Activated CD8-positive, alpha-beta T cell treated with anti-CD3 and anti-CD28 coated beads, Interleukin-2, amount 10 ng/mL, durations not matched to agents 7 days and 5 days (primary cell): ENCODE measurements at regions not wholly inside any gene's neighbourhood (a gene's known extent, or its start where the extent isn't known, plus 50 kb on each side); places are given as distances from the start of the nearest gene placed in this dataset.
"Not testable (repeated sequence)": the region's sequence is repeated elsewhere in the genome, so short reads cannot be mapped to it uniquely, and the experiment has no call there.

Experiments used
- ATAC-seq: fragments of 150-1000 bp; cut with Tn5 transposase; one replicate; pipeline ENCODE4 v1.10.0; 2021; ENCODE audit warnings: moderate library complexity
- CTCF ChIA-PET: fragments of 350-600 bp; sonication (Branson Sonifier 250); formaldehyde crosslinking; loops from one replicate; lab custom pipeline; 2021; ENCODE audit warnings: antibody characterized with exemption; lab: Charles Lee
- POLR2A ChIA-PET: fragments of 350-600 bp; sonication (Branson Sonifier 250); formaldehyde crosslinking; loops from one replicate; lab custom pipeline; 2021; ENCODE audit warnings: antibody characterized with exemption; lab: Charles Lee
- DNase-seq: peaks from one replicate; pipeline ENCODE4 v3.0.0-alpha.2; 2020
- H3K27ac Mint-ChIP-seq: one replicate; pipeline ENCODE4 v1.8.0; 2021; ENCODE audit warnings: mild to moderate bottlenecking, mixed read lengths
- H3K27me3 Mint-ChIP-seq: one replicate; pipeline ENCODE4 v1.8.0; 2021; ENCODE audit warnings: low read depth, mixed read lengths
- H3K36me3 Mint-ChIP-seq: one replicate; pipeline ENCODE4 v1.8.0; 2021; ENCODE audit warnings: low read depth, mixed read lengths
- H3K4me1 Mint-ChIP-seq: one replicate; pipeline ENCODE4 v1.8.0; 2021; ENCODE audit warnings: low read depth, mixed read lengths
- H3K4me3 Mint-ChIP-seq: one replicate; pipeline ENCODE4 v1.8.0; 2021; ENCODE audit warnings: mild to moderate bottlenecking, mixed read lengths
- H3K9me3 Mint-ChIP-seq: one replicate; pipeline ENCODE4 v1.8.0; 2022; ENCODE audit warnings: mixed read lengths; ENCODE audit not compliant: insufficient read depth

- Mint-ChIP-seq H3K9me3 (no peaks in the 10 kb centered on the region), H3K36me3 (no peaks in the 10 kb centered on the region), H3K27ac (no peak overlapping the region), H3K27me3 (no peaks in the 10 kb centered on the region), H3K4me1 (no peaks in the 10 kb centered on the region), H3K4me3 (no peak overlapping the region)
- ATAC-seq (no peak), DNase-seq (no peak)
- ChIA-PET CTCF (no interaction called here), POLR2A (no interaction called here)
Observed at GRCh38 chr1:98119796-98120195, 199.0 kb upstream of the DPYD start.

DNA sequence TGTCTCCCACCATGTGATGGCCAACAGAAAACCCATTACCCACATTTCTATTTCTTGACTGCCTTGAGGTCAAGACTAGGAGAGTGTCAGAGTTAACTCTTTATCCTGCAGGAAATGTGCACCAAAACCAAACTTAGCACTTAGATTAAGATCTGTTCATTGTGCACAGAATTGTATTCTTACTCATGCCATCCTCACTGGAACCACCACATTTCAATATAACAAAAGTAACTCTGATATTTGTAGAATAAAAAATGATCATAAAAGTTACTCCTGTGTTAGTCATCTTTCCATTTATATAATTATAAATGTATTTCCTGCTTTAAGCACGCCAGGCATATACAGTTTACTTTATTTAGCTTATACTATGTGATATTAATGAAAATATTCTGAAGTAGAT, 193.0 kb upstream of the DPYD start:
- H3K27me3 Mint-ChIP-seq = no peaks in the 10 kb centered on the region
- ChIA-PET POLR2A (no interaction called here), CTCF (no interaction called here)
- H3K36me3 Mint-ChIP-seq = no peaks in the 10 kb centered on the region
- no peaks in the 10 kb centered on the region for H3K4me1 Mint-ChIP-seq
- DNase-seq = no peak
- no peak for ATAC-seq
- H3K4me3 Mint-ChIP-seq = no peak overlapping the region
- no peaks in the 10 kb centered on the region for H3K9me3 Mint-ChIP-seq
- no peak overlapping the region for H3K27ac Mint-ChIP-seq

DNA sequence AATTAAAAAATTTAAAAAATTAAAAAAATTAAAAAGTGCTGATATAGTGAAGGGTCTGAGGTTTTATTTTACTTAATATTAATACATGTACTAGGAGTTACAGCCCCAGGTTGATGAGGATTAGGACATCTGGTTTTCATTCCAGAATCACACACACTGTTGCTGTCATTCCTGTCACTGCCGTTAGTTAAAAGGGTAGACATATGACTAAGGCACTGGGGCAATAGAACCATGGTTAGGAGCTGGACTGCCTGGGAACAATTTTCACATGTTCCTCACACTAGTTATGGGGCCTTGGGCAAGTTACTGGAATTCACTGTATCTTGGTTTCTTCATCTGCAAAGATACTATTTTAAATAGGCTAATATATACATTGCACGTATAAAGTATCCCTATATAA, 191.8 kb upstream of the DPYD start:
- peaks cover 8% of the 10 kb centered on the region for H3K9me3 Mint-ChIP-seq
- no peaks in the 10 kb centered on the region for H3K4me1 Mint-ChIP-seq
- ChIA-PET CTCF (no interaction called here), POLR2A (no interaction called here)
- H3K4me3 Mint-ChIP-seq = no peak overlapping the region
- no peaks in the 10 kb centered on the region for H3K27me3 Mint-ChIP-seq
- H3K27ac Mint-ChIP-seq = no peak overlapping the region
- H3K36me3 Mint-ChIP-seq = no peaks in the 10 kb centered on the region
- DNase-seq (no peak), ATAC-seq (no peak)

DNA sequence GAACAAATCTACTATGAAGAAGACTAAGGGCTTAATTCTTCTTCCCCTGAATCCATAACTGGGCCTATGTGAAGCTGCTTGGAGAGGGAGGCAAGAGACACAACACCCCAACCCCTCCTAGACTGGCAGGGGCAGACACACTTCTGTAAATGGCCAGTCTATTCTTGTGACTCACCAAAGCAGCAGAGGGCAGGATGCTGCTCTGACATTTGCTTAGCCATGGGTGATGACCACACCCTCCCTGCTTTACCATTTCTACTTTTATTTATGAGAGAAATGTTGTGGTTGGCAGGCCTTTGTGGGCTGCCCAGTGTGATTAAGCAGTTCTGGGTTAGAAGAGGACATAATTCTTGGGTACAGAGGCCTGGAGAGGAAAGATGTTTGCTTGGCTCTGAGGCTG, 189.8 kb upstream of the DPYD start:
- Mint-ChIP-seq H3K27me3 (no peaks in the 10 kb centered on the region), H3K9me3 (peaks cover 14% of the 10 kb centered on the region), H3K36me3 (no peaks in the 10 kb centered on the region), H3K4me3 (no peak overlapping the region), H3K27ac (no peak overlapping the region), H3K4me1 (no peaks in the 10 kb centered on the region)
- ChIA-PET CTCF (no interaction called here), POLR2A (no interaction called here)
- ATAC-seq (no peak), DNase-seq (no peak)

- H3K36me3 Mint-ChIP-seq, POLR2A ChIA-PET, H3K4me3 Mint-ChIP-seq, H3K27ac Mint-ChIP-seq, H3K27me3 Mint-ChIP-seq, ATAC-seq, DNase-seq, CTCF ChIA-PET, H3K4me1 Mint-ChIP-seq: not testable (repeated sequence)
- peaks cover 14% of the 10 kb centered on the region for H3K9me3 Mint-ChIP-seq
Observed at GRCh38 chr1:98108378-98108777, 187.5 kb upstream of the DPYD start.

DNA sequence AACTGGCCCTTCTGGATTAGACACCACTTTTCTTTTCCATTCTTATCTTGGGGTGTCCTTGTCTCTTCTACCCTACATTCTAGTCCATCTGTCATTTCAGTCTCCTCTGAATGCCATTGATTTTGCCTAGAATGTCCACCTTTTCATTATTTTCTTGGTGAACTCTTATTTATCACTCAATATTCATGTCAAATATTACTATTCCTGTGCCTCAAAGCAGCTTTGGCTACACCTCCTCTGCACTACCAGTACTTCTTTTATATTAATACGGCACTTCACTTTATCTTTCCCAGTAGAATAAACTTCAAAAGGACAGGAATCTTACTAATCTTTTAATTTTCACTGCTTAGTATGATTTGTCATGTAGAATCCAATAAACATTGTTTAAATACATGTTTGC, 186.4 kb upstream of the DPYD start:
- Mint-ChIP-seq H3K27me3 (no peaks in the 10 kb centered on the region), H3K4me1 (no peaks in the 10 kb centered on the region), H3K27ac (no peak overlapping the region), H3K36me3 (no peaks in the 10 kb centered on the region), H3K4me3 (no peak overlapping the region), H3K9me3 (peaks cover 14% of the 10 kb centered on the region)
- CTCF ChIA-PET = no interaction called here
- ATAC-seq (no peak), DNase-seq (no peak)
- POLR2A ChIA-PET = no interaction called here

GRCh38 chr1:98104289-98104688, 183.5 kb upstream of the DPYD start:
- POLR2A ChIA-PET = no interaction called here

DNA sequence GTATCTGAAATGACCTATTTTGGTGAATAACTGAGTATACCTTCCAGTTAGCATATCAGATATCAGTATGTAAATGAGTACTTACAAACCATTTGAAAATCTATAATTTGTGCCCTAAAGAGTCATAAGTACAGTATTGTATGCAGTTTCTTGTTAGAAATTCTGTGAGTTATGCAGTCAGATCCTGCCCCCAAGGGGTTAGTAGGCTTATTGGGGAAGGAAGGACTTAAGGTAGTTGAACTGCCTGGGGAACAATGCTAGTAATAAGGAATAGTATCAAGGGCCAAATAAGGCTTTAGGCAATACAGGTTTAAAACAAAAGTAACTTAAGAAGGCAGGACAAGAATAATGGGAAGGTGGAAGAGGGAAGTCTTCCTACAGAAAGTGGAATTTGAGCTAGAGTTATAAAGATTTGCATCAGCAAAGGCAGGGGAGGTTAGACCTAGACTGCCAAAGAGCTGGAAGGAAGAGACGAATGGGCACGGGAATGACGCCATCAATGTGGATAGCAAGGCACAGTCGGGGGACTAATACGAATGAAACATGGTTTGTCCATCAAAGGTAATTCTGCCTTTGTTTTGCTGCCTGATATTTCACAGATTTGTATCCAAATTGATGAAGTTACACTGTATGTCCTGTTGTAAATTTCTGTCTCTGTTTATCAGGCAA, 182.9 kb upstream of the DPYD start:
- H3K27me3 Mint-ChIP-seq = no peaks in the 10 kb centered on the region
- no peak for DNase-seq
- ChIA-PET POLR2A (no interaction called here), CTCF (no interaction called here)
- no peak for ATAC-seq
- peaks cover 14% of the 10 kb centered on the region for H3K9me3 Mint-ChIP-seq
- no peaks in the 10 kb centered on the region for H3K36me3 Mint-ChIP-seq
- H3K27ac Mint-ChIP-seq = no peak overlapping the region
- no peaks in the 10 kb centered on the region for H3K4me1 Mint-ChIP-seq
- H3K4me3 Mint-ChIP-seq = no peak overlapping the region

More at GRCh38 chr1:98104289-98104688, 183.5 kb upstream of the DPYD start:
- ATAC-seq (no peak), DNase-seq (no peak)
- Mint-ChIP-seq H3K4me1 (no peaks in the 10 kb centered on the region), H3K4me3 (no peak overlapping the region), H3K27ac (no peak overlapping the region), H3K36me3 (no peaks in the 10 kb centered on the region), H3K9me3 (peaks cover 14% of the 10 kb centered on the region), H3K27me3 (no peaks in the 10 kb centered on the region)
- CTCF ChIA-PET = no interaction called here

DNA sequence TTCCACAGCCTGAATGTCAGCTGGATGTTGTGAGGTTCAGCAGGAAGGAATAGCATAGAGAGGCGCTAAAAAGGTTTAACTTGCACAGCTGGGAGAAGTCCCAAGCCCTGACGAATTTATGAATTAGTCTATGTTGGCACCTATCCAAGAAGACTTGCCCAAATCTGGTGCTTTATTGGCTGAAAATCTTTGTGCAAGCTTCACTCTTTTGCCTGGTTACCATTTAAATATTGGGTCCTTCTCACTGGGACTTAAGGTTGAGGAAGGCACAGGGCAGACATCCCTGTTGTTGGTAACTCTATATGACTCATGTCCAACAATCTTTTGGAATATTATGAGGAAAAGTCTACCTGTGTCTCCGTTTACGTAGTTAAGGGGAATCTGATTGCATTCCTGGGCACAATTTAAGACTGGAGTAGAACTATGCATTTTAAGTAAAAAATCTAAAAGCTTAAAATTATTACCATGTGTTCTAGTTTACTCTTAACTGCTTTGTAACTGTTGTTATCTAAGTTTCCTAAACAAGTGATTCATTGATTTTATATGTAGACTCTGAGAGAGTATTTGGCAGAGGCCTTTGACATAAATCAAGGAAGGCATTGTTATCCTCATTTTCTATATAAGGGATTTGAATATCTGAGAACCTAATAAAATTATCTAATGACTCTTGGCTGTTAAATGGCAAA, 181.7 kb upstream of the DPYD start:
- POLR2A ChIA-PET = no interaction called here
- Mint-ChIP-seq H3K36me3 (no peaks in the 10 kb centered on the region), H3K4me3 (no peak overlapping the region), H3K27me3 (no peaks in the 10 kb centered on the region), H3K27ac (no peak overlapping the region), H3K4me1 (no peaks in the 10 kb centered on the region), H3K9me3 (peaks cover 4% of the 10 kb centered on the region)
- CTCF ChIA-PET = no interaction called here
- DNase-seq = no peak
- no peak for ATAC-seq

GRCh38 chr1:98101364-98101763, 180.5 kb upstream of the DPYD start:
- H3K4me3 Mint-ChIP-seq = no peak overlapping the region
- DNase-seq = no peak
- no peaks in the 10 kb centered on the region for H3K9me3 Mint-ChIP-seq
- ChIA-PET CTCF (no interaction called here), POLR2A (no interaction called here)
- no peaks in the 10 kb centered on the region for H3K4me1 Mint-ChIP-seq
- no peaks in the 10 kb centered on the region for H3K36me3 Mint-ChIP-seq
- no peaks in the 10 kb centered on the region for H3K27me3 Mint-ChIP-seq
- ATAC-seq = no peak
- no peak overlapping the region for H3K27ac Mint-ChIP-seq

GRCh38 chr1:98099501-98099900, 178.7 kb upstream of the DPYD start:
- Mint-ChIP-seq H3K27ac (no peak overlapping the region), H3K4me3 (no peak overlapping the region), H3K9me3 (no peaks in the 10 kb centered on the region), H3K27me3 (no peaks in the 10 kb centered on the region), H3K4me1 (no peaks in the 10 kb centered on the region), H3K36me3 (no peaks in the 10 kb centered on the region)
- ATAC-seq (no peak), DNase-seq (no peak)
- POLR2A ChIA-PET = no interaction called here
- CTCF ChIA-PET = interaction anchor here (1.4 kb wide), 1 partner anchor 369 kb away, joined by 3 read pairs; no protein-coding TSS in a partner anchor

DNA sequence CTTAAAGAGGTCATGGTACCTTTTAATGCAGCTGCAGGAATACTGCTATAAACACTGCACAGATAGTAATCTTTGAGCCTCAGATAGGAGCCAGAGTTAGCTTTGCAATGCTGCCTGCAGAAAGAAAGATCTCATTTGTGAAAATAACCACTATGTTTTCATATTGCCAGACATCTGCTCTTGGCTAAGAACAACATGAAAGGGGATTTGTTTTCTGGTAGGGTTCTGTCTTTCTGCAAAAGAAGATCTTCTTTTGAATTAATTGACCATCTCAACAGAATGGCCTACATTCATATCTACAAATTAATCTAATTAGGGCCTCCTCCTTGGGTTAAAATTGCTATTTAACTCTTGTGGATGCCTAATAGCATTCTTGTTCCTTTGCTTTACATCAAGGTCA, 177.6 kb upstream of the DPYD start:
- H3K36me3 Mint-ChIP-seq = no peaks in the 10 kb centered on the region
- ATAC-seq (no peak), DNase-seq (no peak)
- no peaks in the 10 kb centered on the region for H3K27me3 Mint-ChIP-seq
- no peaks in the 10 kb centered on the region for H3K4me1 Mint-ChIP-seq
- CTCF ChIA-PET = no interaction called here
- H3K9me3 Mint-ChIP-seq = no peaks in the 10 kb centered on the region
- no peak overlapping the region for H3K27ac Mint-ChIP-seq
- H3K4me3 Mint-ChIP-seq = no peak overlapping the region
- POLR2A ChIA-PET = no interaction called here
